ACHN (cell line): ENCODE measurements at regions not wholly inside any gene's neighbourhood (a gene's known extent, or its start where the extent isn't known, plus 50 kb on each side); places are given as distances from the start of the nearest gene placed in this dataset.

ENCODE experiments used
- DNase-seq: peaks from one replicate; pipeline ENCODE4 v3.0.0-alpha.2; 2015
- in situ Hi-C: cut with HindIII; loops from 2 replicates; pipeline ENCODE4 v1.10.0; 2017; ENCODE audit warnings: low sequenced_read_pairs, low pct_ligation_motif_present, low pct_unique_long_range_greater_than_20kb

DNA sequence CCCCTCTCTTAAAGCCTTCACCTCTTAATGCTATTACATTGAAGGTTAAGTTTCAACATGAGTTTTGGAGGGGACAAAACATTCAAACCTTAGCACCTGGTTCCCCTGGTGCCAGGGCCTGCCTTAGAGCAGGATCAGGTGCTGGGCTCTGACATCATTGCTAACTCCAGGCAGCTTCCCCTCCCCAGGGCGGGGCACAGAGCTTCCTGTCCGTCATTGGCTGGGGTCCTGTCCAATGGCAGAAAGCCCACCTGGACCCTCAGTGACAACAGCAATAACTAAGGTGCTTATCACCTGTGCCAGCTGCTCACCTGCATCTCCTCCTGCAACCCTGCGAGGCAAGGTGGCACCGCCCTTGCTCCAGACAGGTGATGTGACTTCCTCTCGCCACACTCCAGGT is 177.4 kb downstream of the NSG2 start:
- in situ Hi-C loops, result no loop called here
- no peak for DNase-seq

DNA sequence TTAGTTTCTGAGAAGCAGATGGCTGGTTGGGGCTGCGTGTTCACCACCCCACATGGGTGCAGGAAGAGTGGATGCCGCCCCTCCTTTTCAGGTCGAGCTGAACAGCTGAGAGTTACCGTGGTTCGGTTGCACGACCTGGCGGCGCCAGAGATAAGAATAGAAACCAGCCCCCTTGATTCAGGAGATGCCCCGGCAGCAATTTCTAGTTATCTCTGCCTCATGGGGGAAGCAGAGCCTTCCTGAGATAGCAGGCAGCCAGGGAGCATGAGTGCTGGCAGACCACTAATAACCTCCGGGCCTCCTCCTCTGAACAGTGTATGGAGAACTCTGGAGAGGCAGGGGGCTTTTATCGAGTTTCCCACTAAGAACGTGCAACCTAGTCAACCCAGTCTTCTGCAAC is 177.8 kb downstream of the NSG2 start:
- no peak for DNase-seq
- in situ Hi-C loops, result no loop called here

DNA sequence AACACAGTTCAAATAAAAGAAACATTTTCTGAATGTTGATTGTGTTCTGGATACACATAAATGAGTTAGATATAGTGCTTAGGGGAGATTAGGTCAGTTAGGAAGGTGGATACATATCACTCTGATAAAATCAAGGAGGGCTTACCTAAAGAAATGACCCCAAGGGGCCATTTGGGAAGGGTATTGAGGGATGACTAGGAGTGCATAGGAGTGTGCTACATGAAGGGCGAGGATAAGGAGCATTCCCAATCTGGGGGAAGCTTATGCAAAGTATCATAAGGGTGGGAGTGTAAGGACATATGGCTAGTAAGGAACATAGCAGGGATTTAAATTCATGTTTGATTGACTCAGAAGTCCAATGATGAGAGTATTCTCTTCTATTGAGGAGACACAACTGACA is 183.6 kb downstream of the NSG2 start:
- no peak for DNase-seq
- in situ Hi-C loops, result no loop called here

DNA sequence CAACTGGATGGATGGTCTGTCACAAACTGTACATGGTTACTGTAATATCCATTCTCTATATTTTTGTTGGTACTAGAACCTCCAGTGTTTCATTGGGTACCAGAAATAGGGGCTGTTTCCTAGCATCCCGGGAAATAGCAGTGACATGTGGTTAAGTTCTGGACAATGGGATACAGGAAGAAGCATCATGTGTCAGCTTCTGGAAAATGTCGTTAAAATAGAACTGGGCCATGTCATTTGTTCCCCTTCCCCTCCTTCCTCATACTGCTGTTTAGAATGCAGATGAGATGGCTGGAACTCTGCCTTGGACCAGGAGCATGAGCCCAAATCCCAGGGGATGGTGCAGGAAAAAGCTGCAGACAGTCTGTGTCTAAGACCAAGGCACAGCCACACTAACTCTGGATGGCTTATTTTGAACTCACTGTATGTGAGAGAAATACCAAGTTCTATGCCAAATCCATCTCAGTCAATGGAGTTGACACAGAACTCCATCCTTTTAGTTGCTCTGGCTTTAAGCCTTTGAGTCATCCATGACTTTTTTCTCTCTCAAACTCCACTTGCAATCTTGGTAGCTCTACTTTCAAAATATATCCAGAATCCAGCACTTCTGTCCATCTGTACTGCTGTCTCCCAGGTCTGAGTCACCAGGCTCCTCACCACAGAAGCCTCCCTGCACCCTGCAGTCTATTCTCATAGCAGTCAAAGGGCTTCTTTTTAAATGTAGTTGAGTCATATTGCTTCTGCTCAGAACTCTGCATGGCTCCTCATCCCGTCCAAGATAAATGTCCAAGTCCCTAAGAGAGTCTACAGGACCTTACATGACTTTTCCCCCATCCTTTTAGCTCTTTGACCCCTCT is 184.2 kb downstream of the NSG2 start:
- in situ Hi-C loops, result no loop called here
- DNase-seq, result no peak

DNA sequence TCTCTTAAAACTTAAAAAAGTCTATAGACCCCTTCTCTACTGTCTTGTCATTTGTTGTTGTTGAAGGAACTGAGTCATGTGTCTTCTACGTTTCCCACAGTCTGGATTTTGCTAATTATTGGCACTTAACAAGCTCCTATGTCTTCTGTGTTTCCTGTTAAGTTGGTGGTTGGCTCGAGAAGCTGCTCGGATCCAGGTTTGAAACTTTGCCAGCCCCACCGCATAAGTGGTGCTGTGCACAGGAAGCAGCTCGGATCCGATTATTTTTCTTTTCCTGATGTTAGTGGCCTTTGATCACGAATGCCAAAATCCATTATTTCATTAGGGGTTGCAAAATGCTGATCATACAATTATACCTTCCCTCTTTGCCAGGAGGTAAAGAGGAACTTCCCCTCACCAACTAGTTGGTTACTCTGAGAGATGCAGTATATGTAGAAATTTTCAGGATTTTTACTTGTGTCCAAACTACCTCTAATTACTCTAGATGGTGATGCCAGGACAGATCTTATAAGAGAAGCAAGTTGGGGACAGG is 186.5 kb downstream of the NSG2 start:
- no peak for DNase-seq

DNA sequence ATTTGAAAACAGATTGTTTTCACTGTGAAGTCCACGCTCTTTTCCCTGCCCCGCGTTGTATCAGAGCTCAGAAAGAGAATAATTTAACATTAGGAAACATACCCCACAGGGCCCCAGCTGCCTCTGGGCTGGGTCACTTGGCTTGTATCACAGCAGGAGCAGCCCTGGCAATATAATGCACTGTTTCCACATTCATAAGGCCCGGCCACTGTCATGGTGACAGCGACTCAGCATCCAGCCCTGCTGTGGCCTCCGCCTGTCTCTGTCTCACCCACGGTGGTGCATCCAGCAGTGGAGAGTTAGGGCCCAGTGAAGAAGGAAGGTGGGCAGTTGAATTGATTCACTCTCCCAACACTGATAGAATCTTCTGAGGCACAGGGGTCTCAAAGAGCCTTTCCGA is 188.9 kb downstream of the NSG2 start:
- DNase-seq, result no peak
- in situ Hi-C loops, result no loop called here

More for the DNA sequence above, 186.5 kb downstream of the NSG2 start:
- in situ Hi-C loops, result no loop called here

DNA sequence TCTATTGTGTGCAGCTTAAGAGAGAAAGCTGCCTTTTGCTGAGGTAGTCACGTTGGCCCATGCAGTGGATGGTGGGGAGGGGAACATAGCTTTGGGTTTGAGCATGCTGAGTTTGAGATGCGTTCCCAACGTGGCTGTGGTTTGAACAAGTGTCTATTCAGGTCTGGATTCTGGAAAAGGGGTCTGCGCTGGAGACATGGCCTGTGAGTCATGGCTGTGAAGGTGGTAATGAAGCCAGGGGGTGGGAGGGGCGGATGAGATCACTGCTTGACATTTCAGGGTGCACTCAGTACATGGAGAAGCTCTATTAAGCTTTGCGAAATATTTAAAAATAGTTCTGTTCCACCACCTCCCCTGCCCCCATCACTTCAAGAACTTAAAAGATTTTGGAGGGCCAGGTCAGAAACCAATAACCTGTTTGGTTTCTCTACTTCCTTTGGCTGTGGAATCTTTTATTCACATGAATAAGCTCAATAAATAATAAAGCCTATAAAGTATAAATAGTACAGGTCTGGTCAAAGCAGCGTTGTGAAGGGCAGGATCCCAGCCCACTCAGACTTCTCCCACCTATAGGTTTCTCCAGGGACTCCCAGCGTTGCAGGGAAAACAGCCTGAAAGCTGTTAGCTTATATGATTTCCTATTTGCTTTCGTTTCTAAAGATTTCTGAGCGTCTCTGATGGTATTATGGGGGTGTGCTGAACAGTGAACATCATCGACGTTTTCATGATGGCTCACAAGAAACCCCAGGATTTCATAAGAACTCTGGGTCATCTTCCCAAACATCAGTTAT is 189.9 kb downstream of the NSG2 start:
- in situ Hi-C loops, result no loop called here
- DNase-seq, result no peak

DNA sequence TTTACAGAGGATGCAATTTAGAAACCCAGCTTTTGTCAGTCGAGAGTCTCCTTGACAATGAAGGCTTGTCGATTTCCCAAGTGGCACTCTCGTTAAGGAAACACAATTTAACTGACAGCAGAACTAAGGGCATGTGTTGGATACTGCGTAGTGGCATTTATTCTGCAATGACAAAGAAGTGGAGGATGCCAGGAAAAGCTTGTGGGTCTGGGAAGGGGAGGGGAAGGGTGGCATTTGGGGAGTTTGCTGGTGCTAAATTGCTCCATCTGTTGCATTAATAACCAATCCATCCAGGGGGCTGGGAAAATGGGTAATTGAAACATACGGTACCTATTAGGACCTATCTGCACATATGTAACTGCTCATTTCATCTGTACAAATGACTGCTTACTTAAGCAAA is 190.6 kb downstream of the NSG2 start:
- no peak for DNase-seq
- in situ Hi-C loops, result no loop called here

DNA sequence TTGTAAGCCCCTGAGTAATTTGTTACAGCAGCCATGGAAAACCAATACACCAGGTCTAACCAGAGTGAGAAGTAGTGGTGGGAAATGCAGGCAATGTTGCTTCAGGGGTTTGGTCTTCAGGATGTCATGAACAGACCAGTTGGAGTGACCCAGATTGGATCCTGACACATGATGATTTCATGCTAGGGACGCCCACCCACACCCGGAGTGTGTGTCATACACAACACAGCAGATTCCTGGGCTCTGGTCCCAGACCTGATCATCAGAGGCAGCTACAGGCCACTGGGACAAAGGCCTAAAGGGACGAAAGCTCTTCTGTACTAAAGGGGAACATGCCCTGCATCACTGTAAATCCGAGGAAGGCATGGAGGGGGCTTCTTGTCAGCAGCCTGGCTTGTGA is 194.2 kb downstream of the NSG2 start:
- in situ Hi-C loops, result no loop called here
- no peak for DNase-seq

DNA sequence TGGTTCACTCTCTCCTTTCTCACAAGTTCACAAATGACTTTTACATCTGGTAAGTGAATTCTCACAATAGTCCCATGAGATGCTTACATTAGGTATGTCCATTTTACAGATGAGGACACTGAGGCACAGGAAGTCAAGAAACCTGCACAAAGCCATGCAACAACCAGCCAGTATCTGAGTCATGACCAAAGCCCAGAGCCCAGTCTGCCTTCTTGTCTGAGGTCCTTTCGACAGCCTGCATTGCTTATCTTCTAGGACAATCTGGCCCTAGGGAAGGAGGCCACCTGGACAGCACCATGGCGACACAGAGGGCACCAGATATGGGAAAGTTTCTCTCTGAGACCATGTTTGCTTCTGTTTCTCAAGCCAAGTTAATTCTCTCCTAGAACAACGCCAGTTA is 197.1 kb downstream of the NSG2 start:
- no peak for DNase-seq
- in situ Hi-C loops, result no loop called here

DNA sequence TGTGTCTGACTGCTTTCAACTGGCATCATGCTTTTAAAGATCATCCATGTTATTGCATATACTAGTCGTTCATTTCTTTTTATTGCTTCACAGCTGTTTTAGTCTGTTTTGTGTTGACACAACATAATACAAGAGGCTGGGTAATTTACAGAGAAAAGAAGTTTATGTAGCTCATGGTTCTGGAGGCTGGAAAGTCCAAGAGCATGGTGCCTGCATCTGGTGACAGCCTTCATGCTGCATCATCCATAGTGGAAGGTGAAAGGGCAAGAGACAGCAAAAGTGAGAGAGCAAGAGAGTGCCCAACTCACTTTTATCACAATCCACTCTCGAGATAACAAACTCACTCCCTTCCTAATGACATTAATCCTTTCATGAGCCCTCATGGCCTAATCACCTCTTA is 198.4 kb downstream of the NSG2 start:
- in situ Hi-C loops, result no loop called here
- no peak for DNase-seq

DNA sequence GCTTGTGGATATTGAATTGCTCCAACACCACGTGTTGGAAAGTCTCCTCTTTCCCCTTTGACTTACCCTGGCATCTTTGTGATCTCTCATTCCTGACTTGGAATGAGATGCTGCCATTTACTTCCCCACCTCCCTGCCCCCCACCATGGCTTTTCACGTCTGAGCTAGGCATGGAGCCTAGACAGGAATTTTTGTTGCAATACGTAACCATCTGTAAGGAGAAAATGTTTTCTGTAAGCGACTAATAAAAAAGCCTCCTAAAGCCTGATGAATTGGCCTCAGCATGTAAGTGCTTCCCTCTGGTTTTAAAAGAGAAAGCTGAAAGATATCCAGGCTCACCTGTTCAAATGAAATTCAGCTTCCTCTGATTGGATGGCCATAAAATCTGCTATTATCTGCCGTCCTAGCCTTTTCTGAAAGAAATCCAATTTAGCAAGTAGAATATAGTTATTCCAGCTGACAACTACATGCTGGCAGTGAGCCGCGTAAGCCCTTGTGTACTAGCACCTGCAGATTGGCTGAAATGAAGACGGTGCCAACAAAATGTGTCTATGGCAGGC is 200.1 kb downstream of the NSG2 start:
- no peak for DNase-seq
- in situ Hi-C loops, result no loop called here

DNA sequence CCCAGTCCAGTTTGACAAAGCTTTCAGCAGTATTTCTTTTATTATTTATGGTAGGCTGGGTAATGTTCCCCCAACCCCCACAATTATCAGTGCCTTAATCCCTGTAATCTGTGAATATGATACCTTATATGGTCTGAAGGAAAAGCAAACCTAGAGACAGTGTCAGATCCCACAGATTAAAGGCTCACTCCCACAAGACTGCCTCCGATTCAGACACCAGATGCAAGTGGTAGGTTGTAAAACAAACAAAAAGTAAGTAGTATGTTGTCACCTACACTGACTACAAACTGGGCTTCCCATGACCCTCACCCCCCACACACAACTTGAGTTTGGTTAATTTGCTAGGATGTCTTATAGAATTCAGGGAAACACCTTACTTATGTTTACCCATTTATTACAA is 201.2 kb downstream of the NSG2 start:
- in situ Hi-C loops, result no loop called here
- no peak for DNase-seq

DNA sequence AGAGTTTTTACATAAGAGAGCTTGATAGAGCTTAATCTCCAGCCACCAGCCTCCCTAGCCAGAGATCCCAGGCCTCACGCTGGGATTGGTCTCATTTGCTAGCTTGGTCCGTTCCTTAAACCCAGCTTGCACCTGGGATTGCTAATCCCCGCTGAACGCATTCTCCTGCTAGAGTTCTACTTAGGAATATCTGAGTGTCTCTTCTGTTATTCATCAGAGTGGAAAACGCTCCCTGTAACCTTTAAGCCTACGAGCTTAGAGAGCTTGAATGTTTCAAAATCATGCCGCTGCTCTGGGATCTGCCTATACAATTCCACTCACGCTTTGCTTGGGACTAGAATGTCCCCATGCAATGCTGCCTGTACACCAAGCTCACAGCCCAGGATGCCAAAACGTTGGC is 201.8 kb downstream of the NSG2 start:
- in situ Hi-C loops, result no loop called here
- DNase-seq, result no peak

DNA sequence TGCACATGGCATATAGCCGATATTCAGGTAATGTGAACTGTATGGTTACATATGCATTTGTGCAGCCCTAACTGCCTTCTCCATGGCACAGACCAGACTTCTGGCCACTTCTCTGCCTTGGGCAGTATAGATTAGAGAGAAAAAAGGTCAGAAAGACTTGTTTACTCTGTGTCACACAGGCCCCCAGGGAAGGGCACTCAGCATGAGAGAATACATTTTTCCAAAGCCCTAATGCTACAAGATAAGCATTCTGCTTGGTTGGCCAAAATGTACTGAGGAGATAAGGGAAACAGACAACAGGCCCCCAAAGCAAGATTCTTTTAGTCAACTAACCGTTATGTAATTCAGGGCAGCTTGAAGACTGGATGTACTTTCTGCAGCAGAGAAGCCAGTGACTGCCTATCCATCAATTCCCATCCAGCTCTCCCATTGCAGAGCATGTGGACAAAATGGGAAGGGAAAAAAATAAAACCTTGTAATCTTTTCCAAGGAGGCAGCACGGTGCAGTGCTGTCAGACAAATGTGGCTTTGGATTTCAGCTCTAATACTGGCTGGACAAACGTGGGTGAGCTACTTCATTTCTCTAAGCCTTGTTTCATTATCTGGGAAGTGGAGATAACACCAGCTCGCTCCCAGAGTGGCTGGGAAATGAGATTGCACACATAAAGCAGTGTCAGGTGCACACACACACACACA is 205.9 kb downstream of the NSG2 start:
- in situ Hi-C loops, result no loop called here
- DNase-seq, result no peak

DNA sequence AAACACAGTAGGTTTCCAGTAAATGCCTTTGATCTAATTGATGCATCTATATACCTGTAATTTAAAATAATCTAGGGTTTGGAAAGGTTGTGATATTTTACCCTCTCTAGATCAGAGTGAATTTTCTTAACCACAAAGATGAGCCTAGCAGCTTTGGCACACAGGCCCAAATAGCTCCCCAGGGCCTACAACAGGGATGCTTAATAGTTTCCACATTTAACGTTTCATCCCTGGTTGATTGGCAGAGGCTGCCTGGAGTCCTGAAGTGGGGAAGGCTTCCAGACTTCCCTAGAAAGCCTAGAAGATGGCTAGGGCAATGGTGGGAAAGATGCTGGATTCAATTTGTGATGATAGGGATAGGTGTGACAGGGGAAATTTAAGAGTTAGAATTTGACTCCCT is 206.6 kb downstream of the NSG2 start:
- no peak for DNase-seq
- in situ Hi-C loops, result no loop called here

DNA sequence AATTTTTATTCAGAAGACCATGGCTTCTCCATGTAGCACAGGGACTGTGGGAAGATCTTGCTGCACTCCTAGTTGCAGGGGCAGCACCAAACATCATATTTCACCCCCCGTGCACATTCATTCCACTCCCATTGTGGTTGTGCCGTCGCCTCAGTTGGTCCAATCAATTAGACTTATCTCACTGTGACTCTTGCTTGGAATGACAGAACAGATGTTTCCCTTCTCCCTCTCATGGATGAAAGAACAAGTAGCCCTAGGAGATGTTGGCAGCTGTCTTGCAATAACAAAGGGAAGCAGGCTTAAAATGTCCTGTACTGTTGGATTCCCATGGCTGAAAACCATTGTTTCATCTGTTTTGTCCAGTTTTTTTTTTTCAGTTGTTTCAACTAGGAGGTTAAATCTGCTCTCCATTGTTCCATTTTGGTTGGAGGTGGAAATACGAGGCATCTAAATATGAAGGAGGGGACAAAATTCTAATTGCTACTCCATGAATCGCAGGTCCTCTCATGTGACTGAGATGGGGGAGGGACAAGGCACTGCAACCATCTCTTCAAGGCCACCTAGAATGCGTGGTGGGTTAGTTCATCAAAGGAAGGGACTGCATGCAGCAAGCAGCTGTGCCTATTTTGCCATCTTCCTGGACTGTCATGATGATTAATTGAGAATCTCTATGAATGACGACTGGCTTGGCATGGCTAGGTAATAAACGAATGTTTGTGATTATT is 214.4 kb downstream of the NSG2 start:
- in situ Hi-C loops, result no loop called here

DNA sequence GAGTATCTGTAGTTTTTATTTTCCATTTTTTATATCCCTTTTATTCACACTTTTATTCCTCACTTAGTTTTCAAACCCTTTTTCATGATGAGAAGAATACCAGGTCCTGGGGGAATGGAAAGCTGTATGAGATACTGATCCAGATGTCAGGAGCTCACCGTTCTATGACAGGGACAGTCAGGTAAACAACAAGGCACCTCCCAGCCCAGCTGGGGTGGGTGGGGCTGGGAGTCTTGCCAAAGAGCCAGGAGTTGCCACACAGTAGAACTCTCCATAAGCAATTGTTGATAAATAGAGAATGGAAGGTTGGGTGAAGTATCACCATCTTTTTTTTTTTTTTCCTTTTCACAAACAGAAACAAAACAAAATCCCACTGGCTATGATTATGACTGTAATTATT is 225.8 kb downstream of the NSG2 start:
- DNase-seq, result no peak
- in situ Hi-C loops, result no loop called here

More for the DNA sequence above, 214.4 kb downstream of the NSG2 start:
- DNase-seq, result no peak
